ENCODE measurements at regions not wholly inside any gene's neighbourhood (a gene's known extent, or its start where the extent isn't known, plus 50 kb on each side); places are given as distances from the start of the nearest gene placed in this dataset.

DNA sequence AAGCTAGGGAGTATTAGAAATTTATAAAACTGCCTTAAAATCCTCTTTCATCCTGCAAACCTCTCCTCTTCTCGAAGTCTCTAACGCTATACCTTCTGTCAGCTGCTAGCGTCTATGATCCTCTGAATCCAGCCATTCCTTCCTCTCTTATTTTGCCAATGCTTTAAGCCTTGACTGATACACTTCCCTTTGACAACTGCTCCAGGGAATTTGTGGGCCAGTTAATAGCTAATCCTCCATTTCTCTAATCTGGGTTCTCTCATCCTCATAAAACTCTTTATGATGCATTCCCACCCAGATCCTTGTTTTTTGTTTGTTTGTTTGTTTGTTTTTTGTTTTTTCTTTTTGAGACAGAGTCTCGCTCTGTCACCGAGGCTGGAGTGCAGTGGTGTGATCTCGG is 293.6 kb upstream of the PUDP start:
- H3K18ac ChIP-seq (ENCODE audit: low read length) = no peak overlapping the region
- H3K27ac ChIP-seq (replicated peaks; ENCODE audit: low read length) = no peak overlapping the region
- WGBS, 2 donors (ENCODE audit: extremely low coverage in 2 of 2, insufficient read length in 2 of 2, insufficient replicate concordance in 1 of 2) = no CpG with 5 or more reads among the region's 6 CpGs
- no peak overlapping the region for H2AFZ ChIP-seq (ENCODE audit: low read length)
- no peak overlapping the region for H2BK15ac ChIP-seq (ENCODE audit: low read length)
- H2BK5ac ChIP-seq (ENCODE audit: low read length) = no peak overlapping the region
- no peaks in the 10 kb centered on the region for H3K9me3 ChIP-seq (replicated peaks in 1 of 2; ENCODE audit: control insufficient read depth in 2 of 2, insufficient read depth in 1 of 2, low read depth in 1 of 2, low read length in 2 of 2)
- no peaks in the 10 kb centered on the region for H3K79me1 ChIP-seq (ENCODE audit: low read depth, low read length)
- no peak overlapping the region for H2BK120ac ChIP-seq (ENCODE audit: low read depth, low read length)
- DNase-seq (ENCODE audit: low spot score) = no peak
- no peak overlapping the region for H4K91ac ChIP-seq (ENCODE audit: low read depth, low read length, poor library complexity)
- H3K4ac ChIP-seq (ENCODE audit: low read length) = no peak overlapping the region
- no peaks in the 10 kb centered on the region for H3K36me3 ChIP-seq (replicated peaks in 1 of 2; ENCODE audit: control insufficient read depth in 2 of 2, insufficient read depth in 2 of 2, low read length in 2 of 2)
- no peak overlapping the region for H3K14ac ChIP-seq (ENCODE audit: low read length)
- no peak overlapping the region for H3K23ac ChIP-seq (ENCODE audit: low read depth, low read length, poor library complexity)
- H3K9ac ChIP-seq (ENCODE audit: low read depth, low read length, poor library complexity) = no peak overlapping the region
- no peak overlapping the region for H2AK5ac ChIP-seq (ENCODE audit: low read depth, low read length)
- no peak overlapping the region for H2BK12ac ChIP-seq (ENCODE audit: low read length)
- H3K4me2 ChIP-seq (ENCODE audit: insufficient read depth, low read length, poor library complexity, severe bottlenecking) = no peak overlapping the region
- H4K8ac ChIP-seq (ENCODE audit: low read depth, low read length) = no peak overlapping the region
- H3K4me3 ChIP-seq (ENCODE audit: low read length in 2 of 2) = no peak overlapping the region
- H3K4me1 ChIP-seq (ENCODE audit: control insufficient read depth in 2 of 2, insufficient read depth in 1 of 2, low read depth in 1 of 2, low read length in 2 of 2) = no peaks in the 10 kb centered on the region
- no peaks in the 10 kb centered on the region for H3K27me3 ChIP-seq (ENCODE audit: control insufficient read depth in 3 of 3, insufficient read depth in 3 of 3, low read depth in 1 of 3, low read length in 3 of 3)

DNA sequence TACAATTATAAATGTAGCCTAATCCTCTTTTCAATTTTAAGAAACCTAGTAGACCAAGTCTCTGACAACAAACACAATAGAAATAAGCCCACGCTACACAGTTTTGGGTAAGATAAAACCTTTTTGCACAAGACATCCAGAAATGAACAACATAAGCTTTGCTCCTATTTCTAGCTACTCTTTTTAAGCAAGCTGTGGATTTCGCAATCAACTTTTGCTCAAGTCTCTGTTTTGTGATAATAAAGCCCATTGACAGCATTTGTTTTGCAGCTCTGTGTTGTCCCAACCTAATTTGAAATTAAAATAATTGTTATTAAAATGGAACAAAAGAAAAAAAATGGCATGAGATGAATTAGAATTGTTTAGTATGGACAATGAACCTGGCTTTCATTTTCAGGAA is 287.9 kb upstream of the PUDP start:
- Histone ChIP-seq H4K91ac (ENCODE audit: low read depth, low read length, poor library complexity) (no peak overlapping the region), H2AFZ (ENCODE audit: low read length) (no peak overlapping the region), H4K8ac (ENCODE audit: low read depth, low read length) (no peak overlapping the region), H3K27ac (replicated peaks; ENCODE audit: low read length) (no peak overlapping the region), H3K4me1 (ENCODE audit: control insufficient read depth in 2 of 2, insufficient read depth in 1 of 2, low read depth in 1 of 2, low read length in 2 of 2) (no peaks in the 10 kb centered on the region), H3K23ac (ENCODE audit: low read depth, low read length, poor library complexity) (no peak overlapping the region), H3K14ac (ENCODE audit: low read length) (no peak overlapping the region), H3K27me3 (ENCODE audit: control insufficient read depth in 3 of 3, insufficient read depth in 3 of 3, low read depth in 1 of 3, low read length in 3 of 3) (no peaks in the 10 kb centered on the region), H2BK12ac (ENCODE audit: low read length) (no peak overlapping the region), H2AK5ac (ENCODE audit: low read depth, low read length) (no peak overlapping the region), H2BK120ac (ENCODE audit: low read depth, low read length) (no peak overlapping the region), H2BK15ac (ENCODE audit: low read length) (no peak overlapping the region), H2BK5ac (ENCODE audit: low read length) (no peak overlapping the region), H3K9ac (ENCODE audit: low read depth, low read length, poor library complexity) (no peak overlapping the region), H3K4me2 (ENCODE audit: insufficient read depth, low read length, poor library complexity, severe bottlenecking) (no peak overlapping the region), H3K4ac (ENCODE audit: low read length) (no peak overlapping the region), H3K18ac (ENCODE audit: low read length) (no peak overlapping the region), H3K36me3 (replicated peaks in 1 of 2; ENCODE audit: control insufficient read depth in 2 of 2, insufficient read depth in 2 of 2, low read length in 2 of 2) (no peaks in the 10 kb centered on the region), H3K4me3 (ENCODE audit: low read length in 2 of 2) (no peak overlapping the region), H3K9me3 (replicated peaks in 1 of 2; ENCODE audit: control insufficient read depth in 2 of 2, insufficient read depth in 1 of 2, low read depth in 1 of 2, low read length in 2 of 2) (no peaks in the 10 kb centered on the region), H3K79me1 (ENCODE audit: low read depth, low read length) (no peaks in the 10 kb centered on the region)
- no peak for DNase-seq (ENCODE audit: low spot score)
- WGBS, 2 donors (ENCODE audit: extremely low coverage in 2 of 2, insufficient read length in 2 of 2, insufficient replicate concordance in 1 of 2) = no CpG with 5 or more reads among the region's 2 CpGs

- Histone ChIP-seq H3K27me3 (ENCODE audit: control insufficient read depth in 3 of 3, insufficient read depth in 3 of 3, low read depth in 1 of 3, low read length in 3 of 3) (no peaks in the 10 kb centered on the region), H2BK15ac (ENCODE audit: low read length) (no peak overlapping the region), H3K18ac (ENCODE audit: low read length) (no peak overlapping the region), H4K91ac (ENCODE audit: low read depth, low read length, poor library complexity) (no peak overlapping the region), H3K23ac (ENCODE audit: low read depth, low read length, poor library complexity) (no peak overlapping the region), H3K4ac (ENCODE audit: low read length) (no peak overlapping the region), H3K14ac (ENCODE audit: low read length) (no peak overlapping the region), H2BK12ac (ENCODE audit: low read length) (no peak overlapping the region), H3K27ac (replicated peaks; ENCODE audit: low read length) (no peak overlapping the region), H3K36me3 (replicated peaks in 1 of 2; ENCODE audit: control insufficient read depth in 2 of 2, insufficient read depth in 2 of 2, low read length in 2 of 2) (no peaks in the 10 kb centered on the region), H3K4me1 (ENCODE audit: control insufficient read depth in 2 of 2, insufficient read depth in 1 of 2, low read depth in 1 of 2, low read length in 2 of 2) (no peaks in the 10 kb centered on the region), H2AFZ (ENCODE audit: low read length) (no peak overlapping the region), H3K9me3 (replicated peaks in 1 of 2; ENCODE audit: control insufficient read depth in 2 of 2, insufficient read depth in 1 of 2, low read depth in 1 of 2, low read length in 2 of 2) (no peaks in the 10 kb centered on the region), H3K4me3 (ENCODE audit: low read length in 2 of 2) (no peak overlapping the region), H2BK120ac (ENCODE audit: low read depth, low read length) (no peak overlapping the region), H3K9ac (ENCODE audit: low read depth, low read length, poor library complexity) (no peak overlapping the region), H4K8ac (ENCODE audit: low read depth, low read length) (no peak overlapping the region), H2BK5ac (ENCODE audit: low read length) (no peak overlapping the region), H3K4me2 (ENCODE audit: insufficient read depth, low read length, poor library complexity, severe bottlenecking) (no peak overlapping the region), H2AK5ac (ENCODE audit: low read depth, low read length) (no peak overlapping the region), H3K79me1 (ENCODE audit: low read depth, low read length) (no peaks in the 10 kb centered on the region)
- no CpG with 5 or more reads among the region's 2 CpGs for WGBS, 2 donors (ENCODE audit: extremely low coverage in 2 of 2, insufficient read length in 2 of 2, insufficient replicate concordance in 1 of 2)
- DNase-seq (ENCODE audit: low spot score) = no peak
These were observed 284.9 kb upstream of the PUDP start for GRCh38 chrX:7432901-7433300.

DNA sequence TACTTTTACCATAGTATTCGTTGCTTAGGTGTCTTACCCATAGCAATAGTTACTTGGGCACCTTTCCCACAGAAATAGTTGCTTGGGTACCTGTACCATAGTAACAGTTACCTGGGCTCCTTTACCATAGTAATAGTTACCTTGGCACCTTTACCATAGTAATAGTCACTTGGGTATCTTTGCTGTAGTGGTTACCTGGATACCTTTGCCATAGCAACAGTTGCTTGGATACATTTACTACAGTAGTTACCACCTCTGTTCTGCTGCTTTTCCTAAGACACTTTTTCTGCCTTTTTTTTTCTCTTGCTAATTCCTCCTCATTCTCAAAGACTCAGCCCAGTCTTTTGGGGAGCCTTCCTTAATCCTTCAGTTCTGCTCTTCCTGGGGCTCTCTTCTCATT is 272.8 kb upstream of the PUDP start:
- no peak overlapping the region for H3K4me2 ChIP-seq (ENCODE audit: insufficient read depth, low read length, poor library complexity, severe bottlenecking)
- H4K91ac ChIP-seq (ENCODE audit: low read depth, low read length, poor library complexity) = no peak overlapping the region
- H2AK5ac ChIP-seq (ENCODE audit: low read depth, low read length) = no peak overlapping the region

More for the DNA sequence above, 272.8 kb upstream of the PUDP start:
- no peak overlapping the region for H3K14ac ChIP-seq (ENCODE audit: low read length)
- H3K27me3 ChIP-seq (ENCODE audit: control insufficient read depth in 3 of 3, insufficient read depth in 3 of 3, low read depth in 1 of 3, low read length in 3 of 3) = no peaks in the 10 kb centered on the region
- DNase-seq (ENCODE audit: low spot score) = no peak
- no peaks in the 10 kb centered on the region for H3K4me1 ChIP-seq (ENCODE audit: control insufficient read depth in 2 of 2, insufficient read depth in 1 of 2, low read depth in 1 of 2, low read length in 2 of 2)
- no peaks in the 10 kb centered on the region for H3K36me3 ChIP-seq (replicated peaks in 1 of 2; ENCODE audit: control insufficient read depth in 2 of 2, insufficient read depth in 2 of 2, low read length in 2 of 2)
- H3K18ac ChIP-seq (ENCODE audit: low read length) = no peak overlapping the region
- H3K79me1 ChIP-seq (ENCODE audit: low read depth, low read length) = no peaks in the 10 kb centered on the region
- no peak overlapping the region for H2BK12ac ChIP-seq (ENCODE audit: low read length)
- H3K9ac ChIP-seq (ENCODE audit: low read depth, low read length, poor library complexity) = no peak overlapping the region
- no peaks in the 10 kb centered on the region for H3K9me3 ChIP-seq (replicated peaks in 1 of 2; ENCODE audit: control insufficient read depth in 2 of 2, insufficient read depth in 1 of 2, low read depth in 1 of 2, low read length in 2 of 2)
- H2BK15ac ChIP-seq (ENCODE audit: low read length) = no peak overlapping the region
- no CpG with 5 or more reads among the region's 1 CpG for WGBS, 2 donors (ENCODE audit: extremely low coverage in 2 of 2, insufficient read length in 2 of 2, insufficient replicate concordance in 1 of 2)
- H3K23ac ChIP-seq (ENCODE audit: low read depth, low read length, poor library complexity) = no peak overlapping the region
- no peak overlapping the region for H3K27ac ChIP-seq (replicated peaks; ENCODE audit: low read length)
- no peak overlapping the region for H2AFZ ChIP-seq (ENCODE audit: low read length)
- H2BK5ac ChIP-seq (ENCODE audit: low read length) = no peak overlapping the region
- H3K4ac ChIP-seq (ENCODE audit: low read length) = no peak overlapping the region
- H3K4me3 ChIP-seq (ENCODE audit: low read length in 2 of 2) = no peak overlapping the region
- H4K8ac ChIP-seq (ENCODE audit: low read depth, low read length) = no peak overlapping the region
- H2BK120ac ChIP-seq (ENCODE audit: low read depth, low read length) = no peak overlapping the region
